Dermis blood vessel endothelial cell (primary cell): ENCODE measurements at regions not wholly inside any gene's neighbourhood (a gene's known extent, or its start where the extent isn't known, plus 50 kb on each side); places are given as distances from the start of the nearest gene placed in this dataset.

ENCODE experiments used
- DNase-seq: peaks from one replicate; pipeline ENCODE4 v3.0.0; 2010

GRCh38 chr7:46150721-46151120 lies 229.6 kb upstream of the IGFBP3 start:
- no peak for DNase-seq

GRCh38 chr7:46150202-46150601 lies 229.1 kb upstream of the IGFBP3 start:
- no peak for DNase-seq

GRCh38 chr7:46147871-46148270 lies 226.8 kb upstream of the IGFBP3 start:
- no peak for DNase-seq

GRCh38 chr7:46146454-46147255 lies 225.6 kb upstream of the IGFBP3 start:
- DNase-seq = no peak

- no peak for DNase-seq
Observed at GRCh38 chr7:46145412-46145811, 224.3 kb upstream of the IGFBP3 start.

- no peak for DNase-seq
Observed at GRCh38 chr7:46143949-46144917, 223.2 kb upstream of the IGFBP3 start.

GRCh38 chr7:46143421-46143820 lies 222.3 kb upstream of the IGFBP3 start:
- no peak for DNase-seq

GRCh38 chr7:46139079-46139478 lies 218.0 kb upstream of the IGFBP3 start:
- DNase-seq = no peak

- no peak for DNase-seq
Observed at GRCh38 chr7:46137725-46138124, 216.7 kb upstream of the IGFBP3 start.

- DNase-seq = no peak
Observed at GRCh38 chr7:46135557-46135956, 214.5 kb upstream of the IGFBP3 start.

GRCh38 chr7:46134795-46135194 lies 213.7 kb upstream of the IGFBP3 start:
- no peak for DNase-seq

- no peak for DNase-seq
Observed at GRCh38 chr7:46134385-46134784, 213.3 kb upstream of the IGFBP3 start.

GRCh38 chr7:46133751-46134150 lies 212.7 kb upstream of the IGFBP3 start:
- DNase-seq = no peak

GRCh38 chr7:46133072-46133471 lies 212.0 kb upstream of the IGFBP3 start:
- no peak for DNase-seq

GRCh38 chr7:46131916-46132795 lies 211.1 kb upstream of the IGFBP3 start:
- DNase-seq = no peak

GRCh38 chr7:46129831-46130230 lies 208.8 kb upstream of the IGFBP3 start:
- no peak for DNase-seq

- no peak for DNase-seq
Observed at GRCh38 chr7:46127814-46128213, 206.7 kb upstream of the IGFBP3 start.

- no peak for DNase-seq
Observed at GRCh38 chr7:46126675-46127300, 205.7 kb upstream of the IGFBP3 start.

- no peak for DNase-seq
Observed at GRCh38 chr7:46123756-46124343, 202.8 kb upstream of the IGFBP3 start.

- DNase-seq = no peak
Observed at GRCh38 chr7:46115410-46115809, 194.3 kb upstream of the IGFBP3 start.

GRCh38 chr7:46109437-46109836 lies 188.4 kb upstream of the IGFBP3 start:
- no peak for DNase-seq

GRCh38 chr7:46108272-46108671 lies 187.2 kb upstream of the IGFBP3 start:
- no peak for DNase-seq
